Nephron (organoid): ENCODE measurements at regions not wholly inside any gene's neighbourhood (a gene's known extent, or its start where the extent isn't known, plus 50 kb on each side); places are given as distances from the start of the nearest gene placed in this dataset.

Experiments used
- H3K27ac Mint-ChIP-seq, 3 experiments: 2 replicates each; pipeline ENCODE4 v1.8.0; 2020; ENCODE audit warnings: mixed read lengths in 3 of 3, mild to moderate bottlenecking in 2 of 3, moderate library complexity in 1 of 3
- H3K27me3 Mint-ChIP-seq: 2 replicates; pipeline ENCODE4 v1.8.0; 2021; ENCODE audit warnings: low read depth, mild to moderate bottlenecking, moderate library complexity, mixed read lengths
- H3K36me3 Mint-ChIP-seq: 2 replicates; pipeline ENCODE4 v1.8.0; 2020; ENCODE audit warnings: low read depth, mixed read lengths
- H3K4me1 Mint-ChIP-seq: 2 replicates; pipeline ENCODE4 v1.8.0; 2020; ENCODE audit warnings: mixed read lengths
- H3K4me3 Mint-ChIP-seq, 3 experiments: 2 replicates each; pipeline ENCODE4 v1.8.0; 2020; ENCODE audit warnings: mild to moderate bottlenecking in 3 of 3, mixed read lengths in 3 of 3, moderate library complexity in 2 of 3
- H3K9me3 Mint-ChIP-seq: 2 replicates; pipeline ENCODE4 v1.8.0; 2020; ENCODE audit warnings: mixed read lengths
- TF ChIP-seq, protein P1 (sequence below), 3 experiments: fragments of 200-600 bp; sonication (generic); IDR thresholded peaks; one replicate each; pipeline ENCODE4 v1.5.0; 2021; ENCODE audit warnings: antibody characterized with exemption in 3 of 3; ENCODE audit not compliant: unreplicated experiment in 3 of 3

DNA sequence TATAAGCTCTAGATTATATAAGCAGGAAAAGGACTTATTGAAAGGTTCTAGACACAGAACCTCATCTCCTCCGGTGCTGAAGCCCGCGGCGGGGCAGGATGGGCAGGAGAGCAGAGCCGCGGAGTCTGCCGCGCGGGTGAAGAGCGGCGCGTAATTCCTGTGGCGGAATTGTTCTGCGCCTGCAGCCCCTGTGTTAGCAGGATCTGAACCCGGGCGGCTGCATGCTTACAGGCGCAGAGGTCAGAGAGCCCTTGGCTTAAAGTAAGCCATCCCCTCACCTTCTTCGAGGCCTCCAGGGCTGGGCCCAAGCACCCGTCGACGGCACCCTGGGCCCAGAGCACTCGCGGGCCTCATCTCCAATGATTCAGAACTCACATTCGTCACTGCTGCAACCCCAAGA, 89.3 kb downstream of the FASLG start:
- Mint-ChIP-seq H3K36me3 (no peaks in the 10 kb centered on the region), H3K4me1 (no peaks in the 10 kb centered on the region), H3K4me3 (no peak overlapping the region), H3K27ac (no peak overlapping the region), H3K9me3 (no peaks in the 10 kb centered on the region), H3K27me3 (no peaks in the 10 kb centered on the region)
- TF ChIP-seq, protein P1, sequence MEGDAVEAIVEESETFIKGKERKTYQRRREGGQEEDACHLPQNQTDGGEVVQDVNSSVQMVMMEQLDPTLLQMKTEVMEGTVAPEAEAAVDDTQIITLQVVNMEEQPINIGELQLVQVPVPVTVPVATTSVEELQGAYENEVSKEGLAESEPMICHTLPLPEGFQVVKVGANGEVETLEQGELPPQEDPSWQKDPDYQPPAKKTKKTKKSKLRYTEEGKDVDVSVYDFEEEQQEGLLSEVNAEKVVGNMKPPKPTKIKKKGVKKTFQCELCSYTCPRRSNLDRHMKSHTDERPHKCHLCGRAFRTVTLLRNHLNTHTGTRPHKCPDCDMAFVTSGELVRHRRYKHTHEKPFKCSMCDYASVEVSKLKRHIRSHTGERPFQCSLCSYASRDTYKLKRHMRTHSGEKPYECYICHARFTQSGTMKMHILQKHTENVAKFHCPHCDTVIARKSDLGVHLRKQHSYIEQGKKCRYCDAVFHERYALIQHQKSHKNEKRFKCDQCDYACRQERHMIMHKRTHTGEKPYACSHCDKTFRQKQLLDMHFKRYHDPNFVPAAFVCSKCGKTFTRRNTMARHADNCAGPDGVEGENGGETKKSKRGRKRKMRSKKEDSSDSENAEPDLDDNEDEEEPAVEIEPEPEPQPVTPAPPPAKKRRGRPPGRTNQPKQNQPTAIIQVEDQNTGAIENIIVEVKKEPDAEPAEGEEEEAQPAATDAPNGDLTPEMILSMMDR (IDR thresholded peaks at IDR 0.05; ENCODE audit: unreplicated experiment in 3 of 3) = no peak

DNA sequence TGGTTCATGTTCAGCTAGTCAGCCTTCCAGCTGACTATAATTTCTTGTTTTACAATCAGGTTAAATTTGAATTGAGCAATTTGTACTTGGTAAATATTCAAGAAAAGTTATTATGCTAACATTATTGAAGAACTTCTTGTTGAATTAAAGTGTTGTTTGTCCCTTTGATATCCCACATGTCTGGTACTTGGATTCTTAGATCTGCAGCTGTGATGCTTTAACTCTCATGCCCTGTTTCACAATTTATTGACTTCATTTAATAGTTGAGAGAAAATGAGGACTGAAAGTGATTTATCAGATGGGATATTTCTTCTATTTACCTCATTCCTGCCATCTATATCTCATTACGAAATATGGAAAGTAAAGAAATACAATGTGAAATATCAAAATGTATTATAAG, 92.8 kb downstream of the FASLG start:
- H3K9me3 Mint-ChIP-seq = no peaks in the 10 kb centered on the region
- H3K27me3 Mint-ChIP-seq = peaks cover 14% of the 10 kb centered on the region
- H3K4me1 Mint-ChIP-seq = no peaks in the 10 kb centered on the region
- H3K4me3 Mint-ChIP-seq = no peak overlapping the region
- TF ChIP-seq, protein P1 (IDR thresholded peaks at IDR 0.05; ENCODE audit: unreplicated experiment in 3 of 3) = no peak
- H3K27ac Mint-ChIP-seq = no peak overlapping the region
- no peaks in the 10 kb centered on the region for H3K36me3 Mint-ChIP-seq

DNA sequence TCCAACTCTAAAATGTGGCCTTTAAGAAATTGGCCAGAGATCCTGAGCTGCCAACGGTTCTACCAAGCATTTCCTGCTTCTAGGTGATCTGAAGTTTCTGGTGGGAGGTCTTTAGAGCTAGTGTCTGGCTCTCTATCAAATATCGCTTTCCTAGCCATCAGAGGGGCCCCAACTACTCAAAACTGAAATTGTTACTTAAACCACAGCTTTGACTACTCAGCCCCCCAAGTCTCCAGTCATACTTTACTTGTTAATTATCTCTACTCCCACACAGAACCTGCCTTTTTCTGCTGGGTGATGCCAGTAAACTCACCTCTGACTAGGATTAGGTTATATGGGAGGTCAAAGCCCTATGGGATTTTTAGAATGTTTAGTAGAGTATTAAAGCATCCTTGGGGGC, 95.1 kb downstream of the FASLG start:
- Mint-ChIP-seq H3K27ac (no peak overlapping the region), H3K4me1 (no peaks in the 10 kb centered on the region), H3K9me3 (no peaks in the 10 kb centered on the region), H3K4me3 (no peak overlapping the region), H3K36me3 (no peaks in the 10 kb centered on the region), H3K27me3 (peaks cover 29% of the 10 kb centered on the region)
- TF ChIP-seq, protein P1 (IDR thresholded peaks at IDR 0.05; ENCODE audit: unreplicated experiment in 3 of 3) = no peak

DNA sequence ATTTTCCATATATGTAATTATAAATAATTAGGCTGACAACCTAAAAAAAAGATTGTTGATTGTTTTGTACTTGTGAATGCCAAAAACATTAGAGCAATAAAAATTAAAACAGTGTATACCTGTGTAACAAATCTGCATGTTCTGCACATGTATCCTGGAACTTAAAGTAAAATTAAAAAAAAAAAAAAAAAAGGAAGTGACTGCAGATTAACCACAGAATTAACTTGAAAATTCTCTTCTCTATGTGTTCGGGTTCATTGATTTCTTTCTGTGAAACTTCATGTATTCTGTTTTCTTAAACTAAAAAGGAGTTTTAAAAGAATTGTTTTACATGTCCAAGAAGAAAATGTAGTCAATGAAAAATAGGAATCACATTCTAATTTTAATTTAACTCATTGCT, 95.7 kb downstream of the FASLG start:
- TF ChIP-seq, protein P1 (IDR thresholded peaks at IDR 0.05; ENCODE audit: unreplicated experiment in 3 of 3) = no peak
- H3K27ac Mint-ChIP-seq = no peak overlapping the region
- peaks cover 36% of the 10 kb centered on the region for H3K27me3 Mint-ChIP-seq
- H3K4me1 Mint-ChIP-seq = no peaks in the 10 kb centered on the region
- H3K4me3 Mint-ChIP-seq = no peak overlapping the region
- no peaks in the 10 kb centered on the region for H3K36me3 Mint-ChIP-seq
- no peaks in the 10 kb centered on the region for H3K9me3 Mint-ChIP-seq

DNA sequence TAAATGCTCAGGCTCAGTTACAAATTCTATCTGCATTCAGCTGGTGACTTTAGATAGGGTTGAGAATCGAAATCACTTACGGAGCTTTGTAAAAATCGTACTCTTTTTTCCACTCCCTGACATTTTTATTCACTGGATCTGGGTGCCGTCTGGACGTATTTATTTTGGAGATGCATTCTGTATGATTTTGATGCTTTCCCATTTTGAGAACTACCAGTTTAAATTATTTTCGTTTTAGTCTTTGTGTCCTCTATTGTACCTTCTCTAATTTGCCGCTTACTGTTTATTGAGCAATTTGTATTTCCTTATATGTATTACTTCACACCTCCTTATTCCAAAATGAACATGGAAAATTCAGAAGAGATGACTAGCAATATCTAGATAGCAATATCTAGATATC, 96.2 kb downstream of the FASLG start:
- Mint-ChIP-seq H3K4me3 (no peak overlapping the region), H3K27ac (no peak overlapping the region), H3K27me3 (peaks cover 41% of the 10 kb centered on the region), H3K9me3 (no peaks in the 10 kb centered on the region), H3K36me3 (no peaks in the 10 kb centered on the region), H3K4me1 (no peaks in the 10 kb centered on the region)
- TF ChIP-seq, protein P1 (IDR thresholded peaks at IDR 0.05; ENCODE audit: unreplicated experiment in 3 of 3) = no peak

DNA sequence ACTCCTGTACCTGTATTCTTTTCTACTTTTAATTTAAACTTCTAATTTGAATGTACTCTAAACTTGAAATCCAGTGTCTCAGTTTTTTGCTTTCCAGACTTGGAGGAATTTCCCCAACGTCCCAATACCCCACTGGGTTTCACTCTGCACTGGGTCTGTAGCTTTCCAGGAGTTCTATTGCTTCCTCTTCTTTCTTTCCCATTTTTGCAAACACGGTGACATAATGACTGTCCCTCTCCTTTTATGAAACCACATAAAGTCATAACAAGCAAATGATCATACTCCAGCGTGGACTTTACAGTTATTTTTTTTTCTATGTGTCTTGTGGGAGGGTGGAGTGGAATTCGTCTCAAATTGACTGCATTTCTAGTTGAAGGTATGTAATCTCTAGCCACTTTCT, 97.1 kb downstream of the FASLG start:
- TF ChIP-seq, protein P1 (IDR thresholded peaks at IDR 0.05; ENCODE audit: unreplicated experiment in 3 of 3) = no peak
- Mint-ChIP-seq H3K9me3 (no peaks in the 10 kb centered on the region), H3K4me3 (no peak overlapping the region), H3K27me3 (peaks cover 48% of the 10 kb centered on the region), H3K4me1 (no peaks in the 10 kb centered on the region), H3K27ac (no peak overlapping the region), H3K36me3 (no peaks in the 10 kb centered on the region)
